ENCODE measurements at regions not wholly inside any gene's neighbourhood (a gene's known extent, or its start where the extent isn't known, plus 50 kb on each side); places are given as distances from the start of the nearest gene placed in this dataset.
"Not testable (repeated sequence)": the region's sequence is repeated elsewhere in the genome, so short reads cannot be mapped to it uniquely, and the experiment has no call there.

GRCh38 chr11:3583476-3583875, 58.3 kb downstream of the ART5 start:
- not testable (repeated sequence) for H3K4me3 ChIP-seq (ENCODE audit: low read depth, low read length); H3K27me3 ChIP-seq (ENCODE audit: control insufficient read depth, insufficient read depth, low read length); H3K36me3 ChIP-seq (ENCODE audit: control insufficient read depth, insufficient read depth, low read length); DNase-seq (ENCODE audit: low read depth); FAIRE-seq

- not testable (repeated sequence) for H3K4me3 ChIP-seq (ENCODE audit: low read depth, low read length); DNase-seq (ENCODE audit: low read depth); FAIRE-seq; H3K27me3 ChIP-seq (ENCODE audit: control insufficient read depth, insufficient read depth, low read length); H3K36me3 ChIP-seq (ENCODE audit: control insufficient read depth, insufficient read depth, low read length)
These were observed 60.4 kb downstream of the ART5 start for GRCh38 chr11:3581389-3581725.

DNA sequence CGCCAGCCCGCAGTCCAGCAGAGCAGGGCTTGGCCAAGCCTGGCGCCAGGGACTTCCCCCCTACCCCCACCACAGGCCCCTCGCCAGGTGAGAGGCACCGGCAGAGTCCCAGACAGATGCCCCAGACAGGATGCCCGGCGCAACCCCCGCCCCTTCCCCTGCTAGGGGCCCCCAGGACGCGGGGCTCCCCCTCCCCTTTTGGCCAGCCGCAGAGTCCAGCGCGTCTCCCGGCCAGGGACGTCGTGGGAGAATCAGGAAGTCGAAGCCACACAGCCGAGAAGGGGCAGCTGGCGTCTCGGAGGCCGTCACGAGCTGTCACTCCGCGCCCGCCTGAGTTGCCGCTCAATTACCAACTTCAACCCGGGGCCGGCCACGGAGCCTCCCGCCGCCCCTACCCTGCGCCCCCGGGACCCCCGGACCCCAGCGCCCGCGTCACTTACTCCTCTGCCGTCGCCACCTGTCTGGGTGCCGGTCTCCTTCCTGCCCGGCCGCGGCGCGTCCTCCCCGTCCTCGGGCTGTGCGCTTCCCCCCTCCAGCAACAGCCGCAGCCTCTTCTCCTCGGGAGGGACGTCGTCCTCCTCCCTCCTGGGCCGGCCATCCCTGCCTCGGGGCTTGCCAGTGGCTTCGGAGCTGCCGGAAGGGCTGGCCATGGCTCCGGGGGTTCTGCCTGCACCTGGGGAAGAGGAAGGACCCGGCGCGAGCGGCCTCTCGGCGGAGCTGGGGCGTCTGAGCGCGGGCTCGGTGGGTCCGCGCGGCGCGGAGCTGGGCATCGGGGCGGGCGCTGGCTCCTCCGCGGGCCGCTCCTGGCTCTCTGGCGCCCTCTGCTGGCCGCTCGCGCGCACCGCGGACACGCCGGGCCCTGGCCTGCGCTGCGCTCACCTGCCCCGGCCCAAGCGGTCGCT, 61.1 kb downstream of the ART5 start:
- peak overlapping the region; percentile 17 for H3K4me3 ChIP-seq (ENCODE audit: low read depth, low read length)
- DNase-seq (ENCODE audit: low read depth); FAIRE-seq; H3K36me3 ChIP-seq (ENCODE audit: control insufficient read depth, insufficient read depth, low read length); H3K27me3 ChIP-seq (ENCODE audit: control insufficient read depth, insufficient read depth, low read length): not testable (repeated sequence)
- TF ChIP-seq, protein P1, sequence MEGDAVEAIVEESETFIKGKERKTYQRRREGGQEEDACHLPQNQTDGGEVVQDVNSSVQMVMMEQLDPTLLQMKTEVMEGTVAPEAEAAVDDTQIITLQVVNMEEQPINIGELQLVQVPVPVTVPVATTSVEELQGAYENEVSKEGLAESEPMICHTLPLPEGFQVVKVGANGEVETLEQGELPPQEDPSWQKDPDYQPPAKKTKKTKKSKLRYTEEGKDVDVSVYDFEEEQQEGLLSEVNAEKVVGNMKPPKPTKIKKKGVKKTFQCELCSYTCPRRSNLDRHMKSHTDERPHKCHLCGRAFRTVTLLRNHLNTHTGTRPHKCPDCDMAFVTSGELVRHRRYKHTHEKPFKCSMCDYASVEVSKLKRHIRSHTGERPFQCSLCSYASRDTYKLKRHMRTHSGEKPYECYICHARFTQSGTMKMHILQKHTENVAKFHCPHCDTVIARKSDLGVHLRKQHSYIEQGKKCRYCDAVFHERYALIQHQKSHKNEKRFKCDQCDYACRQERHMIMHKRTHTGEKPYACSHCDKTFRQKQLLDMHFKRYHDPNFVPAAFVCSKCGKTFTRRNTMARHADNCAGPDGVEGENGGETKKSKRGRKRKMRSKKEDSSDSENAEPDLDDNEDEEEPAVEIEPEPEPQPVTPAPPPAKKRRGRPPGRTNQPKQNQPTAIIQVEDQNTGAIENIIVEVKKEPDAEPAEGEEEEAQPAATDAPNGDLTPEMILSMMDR (IDR thresholded peaks at IDR 0.05; ENCODE audit: insufficient read depth, low read length, severe bottlenecking): peak; percentile 52

DNA sequence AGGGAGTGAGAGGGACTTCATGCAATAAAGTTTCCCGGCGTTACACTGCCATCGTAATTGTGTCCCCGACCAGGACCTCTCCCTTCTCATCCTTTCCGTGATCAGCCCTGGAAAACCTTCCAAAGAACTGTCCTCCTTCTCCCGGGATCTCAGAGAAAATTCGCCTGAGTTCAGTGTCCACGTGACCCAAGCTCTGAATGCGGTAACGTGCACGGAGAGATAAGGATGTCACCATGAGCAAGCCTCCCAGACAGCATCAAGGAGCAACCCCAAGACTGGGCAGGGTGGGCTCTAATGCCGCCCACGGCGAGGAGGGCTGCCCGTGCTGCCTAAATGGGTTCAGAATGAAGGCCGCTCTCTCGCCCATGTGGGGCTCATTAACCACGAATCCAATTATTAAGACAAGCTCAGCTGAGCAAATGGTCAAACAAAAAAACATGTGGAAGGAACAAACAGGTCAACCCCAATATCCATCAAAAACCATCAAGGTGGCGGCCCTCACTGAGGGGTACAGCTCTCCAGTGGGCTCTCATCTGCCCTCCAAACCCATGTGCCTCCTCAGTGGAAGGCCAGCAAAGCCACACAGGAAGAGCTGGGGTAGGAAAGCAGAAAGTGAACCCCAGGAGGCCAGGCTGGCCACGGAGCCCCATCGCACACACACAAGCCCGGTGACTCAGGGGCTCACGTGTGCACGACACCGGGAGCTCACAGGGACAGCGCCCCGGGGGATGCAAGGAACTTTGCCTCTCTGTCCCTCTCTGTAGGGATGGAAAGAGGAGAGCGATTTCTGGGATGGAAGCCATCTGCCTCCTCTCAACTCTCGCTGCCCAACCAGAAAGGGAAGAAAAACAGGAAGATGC, 62.0 kb downstream of the ART5 start:
- DNase-seq (ENCODE audit: low read depth); H3K27me3 ChIP-seq (ENCODE audit: control insufficient read depth, insufficient read depth, low read length); H3K4me3 ChIP-seq (ENCODE audit: low read depth, low read length); FAIRE-seq; H3K36me3 ChIP-seq (ENCODE audit: control insufficient read depth, insufficient read depth, low read length): not testable (repeated sequence)

GRCh38 chr11:3576066-3576604, 65.7 kb downstream of the ART5 start:
- FAIRE-seq; H3K36me3 ChIP-seq (ENCODE audit: control insufficient read depth, insufficient read depth, low read length); H3K4me3 ChIP-seq (ENCODE audit: low read depth, low read length); H3K27me3 ChIP-seq (ENCODE audit: control insufficient read depth, insufficient read depth, low read length); DNase-seq (ENCODE audit: low read depth): not testable (repeated sequence)

DNA sequence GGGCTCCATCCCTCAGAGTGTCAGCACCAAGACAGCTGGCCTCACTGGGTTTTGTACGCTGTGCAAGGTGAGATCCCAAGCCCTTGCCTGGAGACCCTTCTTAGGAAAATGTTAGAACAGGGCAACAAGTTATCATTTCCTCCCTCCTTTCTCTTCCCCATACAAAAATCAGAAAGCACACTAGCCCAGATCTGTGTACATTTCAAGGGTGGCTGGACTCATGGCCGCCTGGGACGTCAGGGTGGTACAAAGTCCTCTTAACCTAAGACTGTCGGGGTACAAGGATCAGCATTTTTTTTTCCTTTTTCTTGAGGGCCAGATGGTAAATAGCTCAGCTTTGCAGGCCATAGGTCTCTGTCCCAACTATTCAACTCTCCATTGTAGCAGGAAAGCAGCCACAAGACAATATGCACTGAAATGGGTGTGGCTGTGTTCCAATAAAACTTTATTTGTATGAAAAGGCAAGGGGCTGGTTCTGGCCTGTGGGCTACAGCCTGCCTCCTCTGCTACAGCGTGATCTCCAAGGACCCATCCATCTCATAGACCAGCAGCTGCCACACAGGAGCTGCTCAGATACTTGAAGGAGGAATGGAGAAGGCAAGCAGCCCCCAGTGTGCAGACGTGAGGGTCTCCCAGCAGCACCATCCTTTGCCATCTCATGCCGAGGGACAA, 68.7 kb downstream of the ART5 start:
- not testable (repeated sequence) for FAIRE-seq; H3K4me3 ChIP-seq (ENCODE audit: low read depth, low read length)

DNA sequence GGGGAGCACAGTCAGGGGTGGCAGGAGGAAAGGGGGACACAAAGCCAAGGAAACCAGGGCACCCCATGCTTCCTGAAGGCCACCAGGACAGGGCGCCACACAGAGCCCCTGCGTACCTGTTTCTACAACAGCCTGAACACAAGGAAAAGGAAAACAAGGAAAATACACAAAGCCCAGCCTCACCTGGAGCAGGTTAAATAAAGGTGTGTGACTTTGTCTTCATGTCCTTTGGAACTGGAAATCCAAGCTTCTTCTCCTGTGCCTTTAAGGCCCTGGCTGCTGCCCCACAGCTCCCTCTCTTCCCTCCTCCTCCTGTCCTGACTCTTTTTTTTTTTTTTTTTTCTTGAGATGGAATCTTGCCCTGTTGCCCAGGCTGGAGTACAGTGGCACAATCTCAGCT, 70.0 kb downstream of the ART5 start:
- not testable (repeated sequence) for H3K4me3 ChIP-seq (ENCODE audit: low read depth, low read length); H3K36me3 ChIP-seq (ENCODE audit: control insufficient read depth, insufficient read depth, low read length); H3K27me3 ChIP-seq (ENCODE audit: control insufficient read depth, insufficient read depth, low read length); DNase-seq (ENCODE audit: low read depth); FAIRE-seq

More for the DNA sequence above, 68.7 kb downstream of the ART5 start:
- DNase-seq (ENCODE audit: low read depth); H3K36me3 ChIP-seq (ENCODE audit: control insufficient read depth, insufficient read depth, low read length); H3K27me3 ChIP-seq (ENCODE audit: control insufficient read depth, insufficient read depth, low read length): not testable (repeated sequence)

DNA sequence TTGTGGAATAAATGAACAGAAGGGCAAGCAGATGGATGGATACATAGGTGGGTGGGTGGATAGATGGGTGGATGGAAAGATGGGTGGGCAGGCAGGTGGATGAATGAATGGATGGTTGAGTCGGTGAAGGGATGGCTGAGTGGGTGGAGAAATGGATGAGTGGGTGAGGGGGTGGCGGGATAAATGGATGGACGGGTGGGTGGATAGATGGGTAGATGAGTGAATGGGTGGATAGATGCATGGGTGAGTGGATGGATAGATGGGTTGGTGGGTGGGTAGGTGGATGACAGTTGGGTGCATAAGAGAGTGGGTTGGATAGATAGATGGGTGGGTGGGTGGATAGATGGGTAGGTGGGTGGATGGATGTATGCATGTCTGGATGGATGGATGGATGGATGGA, 76.0 kb downstream of the ART5 start:
- not testable (repeated sequence) for H3K4me3 ChIP-seq (ENCODE audit: low read depth, low read length); FAIRE-seq; H3K27me3 ChIP-seq (ENCODE audit: control insufficient read depth, insufficient read depth, low read length); H3K36me3 ChIP-seq (ENCODE audit: control insufficient read depth, insufficient read depth, low read length); DNase-seq (ENCODE audit: low read depth)

DNA sequence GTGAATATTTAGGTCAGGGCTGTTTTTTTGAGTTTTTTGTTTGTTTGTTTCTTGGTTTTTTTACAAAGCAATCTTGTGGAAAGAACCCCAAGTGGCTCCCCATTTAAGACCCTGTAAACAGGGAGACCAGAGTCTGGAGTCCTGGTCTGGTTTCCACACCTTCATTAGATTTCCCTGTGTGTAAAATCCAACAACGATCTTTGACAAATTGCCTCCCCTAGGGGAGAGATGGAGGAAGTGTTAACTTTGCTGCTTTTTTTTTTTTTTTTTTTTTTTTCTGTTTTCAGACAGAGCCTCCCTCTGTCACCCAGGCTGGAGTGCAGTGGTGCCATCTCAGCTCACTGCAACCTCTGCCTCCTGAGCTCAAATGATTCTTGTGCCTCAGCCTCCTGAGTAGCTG, 77.4 kb downstream of the ART5 start:
- H3K27me3 ChIP-seq (ENCODE audit: control insufficient read depth, insufficient read depth, low read length); H3K4me3 ChIP-seq (ENCODE audit: low read depth, low read length); DNase-seq (ENCODE audit: low read depth); H3K36me3 ChIP-seq (ENCODE audit: control insufficient read depth, insufficient read depth, low read length); FAIRE-seq: not testable (repeated sequence)
- TF ChIP-seq, protein P1 (IDR thresholded peaks at IDR 0.05; ENCODE audit: insufficient read depth, low read length, severe bottlenecking): peak; percentile 21

- H3K36me3 ChIP-seq (ENCODE audit: control insufficient read depth, insufficient read depth, low read length); FAIRE-seq; H3K27me3 ChIP-seq (ENCODE audit: control insufficient read depth, insufficient read depth, low read length); H3K4me3 ChIP-seq (ENCODE audit: low read depth, low read length): not testable (repeated sequence)
- DNase-seq (ENCODE audit: low read depth): peak; percentile 7
These were observed 87.2 kb downstream of the ART5 start for GRCh38 chr11:3554621-3555020.

GRCh38 chr11:3544990-3545389, 96.8 kb downstream of the ART5 start:
- DNase-seq (ENCODE audit: low read depth); H3K27me3 ChIP-seq (ENCODE audit: control insufficient read depth, insufficient read depth, low read length); H3K4me3 ChIP-seq (ENCODE audit: low read depth, low read length); H3K36me3 ChIP-seq (ENCODE audit: control insufficient read depth, insufficient read depth, low read length); FAIRE-seq: not testable (repeated sequence)
